ENCODE measurements at regions not wholly inside any gene's neighbourhood (a gene's known extent, or its start where the extent isn't known, plus 50 kb on each side); places are given as distances from the start of the nearest gene placed in this dataset.

DNA sequence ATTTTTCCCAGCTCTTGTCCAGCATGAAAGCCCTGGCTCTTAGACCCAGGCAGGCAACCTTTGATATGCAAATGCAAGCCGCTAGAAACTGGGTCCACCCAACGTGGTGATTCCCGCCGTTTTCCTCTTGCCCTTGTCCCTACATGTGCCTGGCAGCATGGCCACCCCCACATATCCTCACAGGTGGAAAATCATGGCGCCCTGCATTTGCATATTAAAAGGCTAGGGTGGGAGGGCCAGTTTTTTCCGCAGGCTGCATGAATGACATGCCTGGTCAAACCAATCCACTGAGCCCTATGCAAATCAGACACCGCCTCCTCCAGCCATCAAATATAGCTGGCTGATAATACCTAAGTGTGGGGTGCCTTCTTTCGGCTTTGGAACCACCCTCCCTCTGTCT, 1091.8 kb upstream of the NXPH2 start:
- H3K9ac ChIP-seq (ENCODE audit: low read depth, low read length), result no peak overlapping the region
- no peak overlapping the region for H3K4me2 ChIP-seq (ENCODE audit: insufficient read depth, low read length)
- TF ChIP-seq EZH2 (IDR thresholded peaks at IDR 0.05; ENCODE audit: borderline replicate concordance, low read depth, low read length, severe bottlenecking) (no peak), CTCF (IDR thresholded peaks at IDR 0.05; ENCODE audit: borderline replicate concordance, extremely low read depth, low read length, poor library complexity, severe bottlenecking) (no peak)
- H3K79me2 ChIP-seq (ENCODE audit: insufficient read depth, low read length), result no peaks in the 10 kb centered on the region
- no peak for DNase-seq
- H3K9me3 ChIP-seq (ENCODE audit: insufficient read depth, low read length, severe bottlenecking), result no peaks in the 10 kb centered on the region
- H4K20me1 ChIP-seq (ENCODE audit: insufficient read depth, low read length), result no peaks in the 10 kb centered on the region
- H3K4me1 ChIP-seq (ENCODE audit: insufficient read depth, low read length), result no peaks in the 10 kb centered on the region
- H3K4me3 ChIP-seq (ENCODE audit: low read depth in 1 of 2, low read length in 2 of 2), result no peak overlapping the region
- no peaks in the 10 kb centered on the region for H3K36me3 ChIP-seq (ENCODE audit: insufficient read depth, low read length)
- ATAC-seq (ENCODE audit: insufficient read depth, low read depth), result no peak
- no peak overlapping the region for H2AFZ ChIP-seq (ENCODE audit: low read depth, low read length)
- no peak overlapping the region for H3K27ac ChIP-seq (ENCODE audit: low read length)
- H3K27me3 ChIP-seq (ENCODE audit: insufficient read depth, low read length, poor library complexity), result no peaks in the 10 kb centered on the region

DNA sequence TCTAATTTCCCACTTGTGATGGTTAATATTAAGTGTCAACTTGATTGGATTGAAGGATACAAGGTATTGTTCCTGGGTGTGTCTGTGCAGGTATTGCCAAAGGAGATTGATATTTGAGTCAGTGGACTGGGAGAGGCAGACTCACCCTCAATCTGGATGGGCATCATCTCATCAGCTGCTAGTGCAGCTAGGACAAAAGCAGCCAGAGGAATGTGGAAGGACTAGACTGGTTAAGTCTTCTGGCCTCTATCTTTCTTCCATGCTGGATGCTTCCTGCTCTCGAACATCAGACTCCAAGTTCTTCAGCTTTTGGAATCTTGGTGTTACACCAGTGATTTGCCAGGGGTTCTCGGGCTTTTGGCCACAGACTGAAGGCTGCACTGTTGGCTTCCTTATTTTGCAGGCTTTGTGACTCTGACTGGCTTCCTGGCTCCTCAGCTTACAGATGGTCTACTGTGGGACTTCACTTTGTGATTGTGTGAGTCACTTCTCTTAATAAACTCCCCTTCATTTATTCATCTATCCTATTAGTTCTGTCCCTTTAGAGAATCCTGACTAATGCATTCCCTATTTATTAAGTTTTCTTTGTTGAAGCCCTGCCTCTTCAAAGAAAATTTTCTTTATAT, 1087.5 kb upstream of the NXPH2 start:
- no peak overlapping the region for H2AFZ ChIP-seq (ENCODE audit: low read depth, low read length)
- no peak overlapping the region for H3K27ac ChIP-seq (ENCODE audit: low read length)
- H4K20me1 ChIP-seq (ENCODE audit: insufficient read depth, low read length), result no peaks in the 10 kb centered on the region
- H3K79me2 ChIP-seq (ENCODE audit: insufficient read depth, low read length), result no peaks in the 10 kb centered on the region
- no peaks in the 10 kb centered on the region for H3K4me1 ChIP-seq (ENCODE audit: insufficient read depth, low read length)
- TF ChIP-seq CTCF (IDR thresholded peaks at IDR 0.05; ENCODE audit: borderline replicate concordance, extremely low read depth, low read length, poor library complexity, severe bottlenecking), result no peak
- TF ChIP-seq EZH2 (IDR thresholded peaks at IDR 0.05; ENCODE audit: borderline replicate concordance, low read depth, low read length, severe bottlenecking), result no peak
- ATAC-seq (ENCODE audit: insufficient read depth, low read depth) (no peak), DNase-seq (no peak)
- no peak overlapping the region for H3K4me2 ChIP-seq (ENCODE audit: insufficient read depth, low read length)
- no peak overlapping the region for H3K4me3 ChIP-seq (ENCODE audit: low read depth in 1 of 2, low read length in 2 of 2)
- no peaks in the 10 kb centered on the region for H3K27me3 ChIP-seq (ENCODE audit: insufficient read depth, low read length, poor library complexity)
- H3K9ac ChIP-seq (ENCODE audit: low read depth, low read length), result no peak overlapping the region
- H3K36me3 ChIP-seq (ENCODE audit: insufficient read depth, low read length), result no peaks in the 10 kb centered on the region
- H3K9me3 ChIP-seq (ENCODE audit: insufficient read depth, low read length, severe bottlenecking), result no peaks in the 10 kb centered on the region

DNA sequence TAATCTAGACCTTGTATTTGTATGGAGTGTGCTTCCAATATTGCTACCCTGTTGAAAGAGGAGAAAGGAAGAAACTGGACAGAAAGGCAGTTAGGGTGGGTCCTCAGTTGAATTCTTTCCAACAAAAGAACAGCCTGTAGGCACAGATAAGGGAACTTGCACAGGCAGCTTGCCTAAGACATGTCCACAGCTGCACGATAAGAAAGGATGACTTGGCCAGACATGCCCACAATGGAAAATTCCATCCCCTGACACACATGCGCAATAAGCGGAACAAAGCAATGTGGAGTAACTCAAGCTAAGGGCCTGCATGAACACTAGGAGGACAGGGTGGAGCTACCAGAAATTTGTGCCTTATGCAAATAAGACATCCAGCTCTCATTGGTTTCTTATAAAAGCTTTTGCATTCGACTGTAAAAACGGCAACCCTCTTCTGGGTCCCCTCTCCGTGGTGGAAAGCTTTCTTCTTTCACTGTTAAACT, 1084.7 kb upstream of the NXPH2 start:
- Histone ChIP-seq H4K20me1 (ENCODE audit: insufficient read depth, low read length) (no peaks in the 10 kb centered on the region), H3K9me3 (ENCODE audit: insufficient read depth, low read length, severe bottlenecking) (no peaks in the 10 kb centered on the region), H3K4me1 (ENCODE audit: insufficient read depth, low read length) (no peaks in the 10 kb centered on the region), H3K27ac (ENCODE audit: low read length) (no peak overlapping the region), H3K4me2 (ENCODE audit: insufficient read depth, low read length) (no peak overlapping the region), H3K9ac (ENCODE audit: low read depth, low read length) (no peak overlapping the region), H3K4me3 (ENCODE audit: low read depth in 1 of 2, low read length in 2 of 2) (no peak overlapping the region), H3K36me3 (ENCODE audit: insufficient read depth, low read length) (no peaks in the 10 kb centered on the region), H3K27me3 (ENCODE audit: insufficient read depth, low read length, poor library complexity) (no peaks in the 10 kb centered on the region), H3K79me2 (ENCODE audit: insufficient read depth, low read length) (no peaks in the 10 kb centered on the region), H2AFZ (ENCODE audit: low read depth, low read length) (no peak overlapping the region)
- DNase-seq, result no peak
- TF ChIP-seq CTCF (IDR thresholded peaks at IDR 0.05; ENCODE audit: borderline replicate concordance, extremely low read depth, low read length, poor library complexity, severe bottlenecking), result no peak
- no peak for TF ChIP-seq EZH2 (IDR thresholded peaks at IDR 0.05; ENCODE audit: borderline replicate concordance, low read depth, low read length, severe bottlenecking)
- ATAC-seq (ENCODE audit: insufficient read depth, low read depth), result no peak

Data from DND-41 (cell line).